ENCODE measurements at regions not wholly inside any gene's neighbourhood (a gene's known extent, or its start where the extent isn't known, plus 50 kb on each side); places are given as distances from the start of the nearest gene placed in this dataset.

DNA sequence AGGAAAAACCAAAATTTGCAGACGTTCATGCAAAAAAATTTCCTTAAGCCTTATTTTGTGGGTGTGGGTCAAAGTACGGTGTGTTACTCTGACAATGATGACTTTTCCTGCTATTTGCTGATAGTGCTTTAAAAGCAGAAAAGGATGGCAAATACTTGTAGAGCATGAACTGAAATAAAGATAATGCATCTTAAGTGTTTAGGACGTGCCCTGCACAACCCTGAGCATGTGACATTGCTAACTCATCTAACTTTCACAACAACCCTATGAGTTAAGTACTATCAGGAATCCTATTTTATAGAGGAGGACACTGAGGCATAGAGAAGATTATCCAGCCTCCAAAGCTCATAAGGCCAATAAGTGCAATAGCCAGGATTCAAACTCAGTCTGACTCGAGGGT lies 143.3 kb downstream of the RNF152 start (continued):
- TF ChIP-seq, protein P1, sequence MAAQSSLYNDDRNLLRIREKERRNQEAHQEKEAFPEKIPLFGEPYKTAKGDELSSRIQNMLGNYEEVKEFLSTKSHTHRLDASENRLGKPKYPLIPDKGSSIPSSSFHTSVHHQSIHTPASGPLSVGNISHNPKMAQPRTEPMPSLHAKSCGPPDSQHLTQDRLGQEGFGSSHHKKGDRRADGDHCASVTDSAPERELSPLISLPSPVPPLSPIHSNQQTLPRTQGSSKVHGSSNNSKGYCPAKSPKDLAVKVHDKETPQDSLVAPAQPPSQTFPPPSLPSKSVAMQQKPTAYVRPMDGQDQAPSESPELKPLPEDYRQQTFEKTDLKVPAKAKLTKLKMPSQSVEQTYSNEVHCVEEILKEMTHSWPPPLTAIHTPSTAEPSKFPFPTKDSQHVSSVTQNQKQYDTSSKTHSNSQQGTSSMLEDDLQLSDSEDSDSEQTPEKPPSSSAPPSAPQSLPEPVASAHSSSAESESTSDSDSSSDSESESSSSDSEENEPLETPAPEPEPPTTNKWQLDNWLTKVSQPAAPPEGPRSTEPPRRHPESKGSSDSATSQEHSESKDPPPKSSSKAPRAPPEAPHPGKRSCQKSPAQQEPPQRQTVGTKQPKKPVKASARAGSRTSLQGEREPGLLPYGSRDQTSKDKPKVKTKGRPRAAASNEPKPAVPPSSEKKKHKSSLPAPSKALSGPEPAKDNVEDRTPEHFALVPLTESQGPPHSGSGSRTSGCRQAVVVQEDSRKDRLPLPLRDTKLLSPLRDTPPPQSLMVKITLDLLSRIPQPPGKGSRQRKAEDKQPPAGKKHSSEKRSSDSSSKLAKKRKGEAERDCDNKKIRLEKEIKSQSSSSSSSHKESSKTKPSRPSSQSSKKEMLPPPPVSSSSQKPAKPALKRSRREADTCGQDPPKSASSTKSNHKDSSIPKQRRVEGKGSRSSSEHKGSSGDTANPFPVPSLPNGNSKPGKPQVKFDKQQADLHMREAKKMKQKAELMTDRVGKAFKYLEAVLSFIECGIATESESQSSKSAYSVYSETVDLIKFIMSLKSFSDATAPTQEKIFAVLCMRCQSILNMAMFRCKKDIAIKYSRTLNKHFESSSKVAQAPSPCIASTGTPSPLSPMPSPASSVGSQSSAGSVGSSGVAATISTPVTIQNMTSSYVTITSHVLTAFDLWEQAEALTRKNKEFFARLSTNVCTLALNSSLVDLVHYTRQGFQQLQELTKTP (IDR thresholded peaks at IDR 0.05; ENCODE audit: low read depth in 1 of 2, partially characterized antibody in 2 of 2) = no peak
- no peak for TF ChIP-seq FIP1L1 (IDR thresholded peaks at IDR 0.05; ENCODE audit: low read depth, low read length, poor library complexity, severe bottlenecking)
- no peak for TF ChIP-seq ASH1L (IDR thresholded peaks at IDR 0.05; ENCODE audit: borderline replicate concordance, low read depth, partially characterized antibody)
- TF ChIP-seq, protein P2, sequence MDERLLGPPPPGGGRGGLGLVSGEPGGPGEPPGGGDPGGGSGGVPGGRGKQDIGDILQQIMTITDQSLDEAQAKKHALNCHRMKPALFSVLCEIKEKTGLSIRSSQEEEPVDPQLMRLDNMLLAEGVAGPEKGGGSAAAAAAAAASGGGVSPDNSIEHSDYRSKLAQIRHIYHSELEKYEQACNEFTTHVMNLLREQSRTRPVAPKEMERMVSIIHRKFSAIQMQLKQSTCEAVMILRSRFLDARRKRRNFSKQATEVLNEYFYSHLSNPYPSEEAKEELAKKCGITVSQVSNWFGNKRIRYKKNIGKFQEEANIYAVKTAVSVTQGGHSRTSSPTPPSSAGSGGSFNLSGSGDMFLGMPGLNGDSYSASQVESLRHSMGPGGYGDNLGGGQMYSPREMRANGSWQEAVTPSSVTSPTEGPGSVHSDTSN (CRISPR knock-in tag; IDR thresholded peaks at IDR 0.05; ENCODE audit: low read depth) = no peak
- TF ChIP-seq, protein P2 (tag; conservative IDR thresholded peaks at IDR 0.05; ENCODE audit: low read depth) = no peak
- TF ChIP-seq ZNF830 (CRISPR knock-in tag; IDR thresholded peaks at IDR 0.05) = no peak

Data from K562 (cell line).